ENCODE measurements at regions not wholly inside any gene's neighbourhood (a gene's known extent, or its start where the extent isn't known, plus 50 kb on each side); places are given as distances from the start of the nearest gene placed in this dataset.
"Not testable (repeated sequence)": the region's sequence is repeated elsewhere in the genome, so short reads cannot be mapped to it uniquely, and the experiment has no call there.

- no peak for DNase-seq (ENCODE audit: low spot score)
Measured at GRCh38 chr2:11072550-11072949, 82.7 kb upstream of the SLC66A3 start.

GRCh38 chr2:11073251-11073650 lies 82.0 kb upstream of the SLC66A3 start:
- DNase-seq (ENCODE audit: low spot score), result peak; percentile 34

GRCh38 chr2:11073776-11074175 lies 81.5 kb upstream of the SLC66A3 start:
- peak; percentile 52 for DNase-seq (ENCODE audit: low spot score)

GRCh38 chr2:11074246-11074820 lies 80.9 kb upstream of the SLC66A3 start:
- DNase-seq (ENCODE audit: low spot score), result no peak

- DNase-seq (ENCODE audit: low spot score), result no peak
Measured at GRCh38 chr2:11075221-11075620, 80.0 kb upstream of the SLC66A3 start.

GRCh38 chr2:11077411-11077810 lies 77.9 kb upstream of the SLC66A3 start:
- DNase-seq (ENCODE audit: low spot score), result no peak

- no peak for DNase-seq (ENCODE audit: low spot score)
Measured at GRCh38 chr2:11079136-11079824, 76.0 kb upstream of the SLC66A3 start.

GRCh38 chr2:11080253-11081115 lies 74.8 kb upstream of the SLC66A3 start:
- DNase-seq (ENCODE audit: low spot score), result no peak

- DNase-seq (ENCODE audit: low spot score), result no peak
Measured at GRCh38 chr2:11082880-11083279, 72.4 kb upstream of the SLC66A3 start.

- not testable (repeated sequence) for DNase-seq (ENCODE audit: low spot score)
Measured at GRCh38 chr2:11088821-11089220, 66.4 kb upstream of the SLC66A3 start.

GRCh38 chr2:11090187-11090586 lies 65.1 kb upstream of the SLC66A3 start:
- no peak for DNase-seq (ENCODE audit: low spot score)

- DNase-seq (ENCODE audit: low spot score), result no peak
Measured at GRCh38 chr2:11092701-11093335, 62.4 kb upstream of the SLC66A3 start.

- no peak for DNase-seq (ENCODE audit: low spot score)
Measured at GRCh38 chr2:11093467-11093866, 61.8 kb upstream of the SLC66A3 start.

- DNase-seq (ENCODE audit: low spot score), result no peak
Measured at GRCh38 chr2:11094021-11094810, 61.1 kb upstream of the SLC66A3 start.

GRCh38 chr2:11096591-11096990 lies 58.7 kb upstream of the SLC66A3 start:
- DNase-seq (ENCODE audit: low spot score), result no peak

- peak; percentile 76 for DNase-seq (ENCODE audit: low spot score)
Measured at GRCh38 chr2:11097038-11097720, 58.1 kb upstream of the SLC66A3 start.

GRCh38 chr2:11097854-11098387 lies 57.3 kb upstream of the SLC66A3 start:
- DNase-seq (ENCODE audit: low spot score), result no peak

GRCh38 chr2:11099122-11100065 lies 55.9 kb upstream of the SLC66A3 start:
- no peak for DNase-seq (ENCODE audit: low spot score)

- DNase-seq (ENCODE audit: low spot score), result no peak
Measured at GRCh38 chr2:11100130-11100529, 55.1 kb upstream of the SLC66A3 start.

GRCh38 chr2:11100976-11101375 lies 54.3 kb upstream of the SLC66A3 start:
- no peak for DNase-seq (ENCODE audit: low spot score)

All from AG08396 (cell line).